Naive thymus-derived CD8-positive, alpha-beta T cell (primary cell): ENCODE measurements at regions not wholly inside any gene's neighbourhood (a gene's known extent, or its start where the extent isn't known, plus 50 kb on each side); places are given as distances from the start of the nearest gene placed in this dataset.
"Not testable (repeated sequence)": the region's sequence is repeated elsewhere in the genome, so short reads cannot be mapped to it uniquely, and the experiment has no call there.

ENCODE experiments used
- ATAC-seq, 2 donors: fragments of 150-1000 bp; cut with Tn5 transposase in 1 of 2; sonication (Bioruptor Pico), chemical (Tn5 transposase) in 1 of 2; 1 replicate in 1 of 2; 2 replicates in 1 of 2; pipeline ENCODE4 v1.10.0; 2021; ENCODE audit warnings: mild to moderate bottlenecking in 2 of 2, moderate library complexity in 2 of 2
- POLR2A ChIA-PET: fragments of 350-600 bp; sonication (Branson Sonifier 250); formaldehyde crosslinking; loops from one replicate; lab custom pipeline; 2021; ENCODE audit warnings: antibody characterized with exemption; lab: Charles Lee
- DNase-seq, 10 donors: peaks; one replicate each; pipeline versions ENCODE4 v3.0.0 to v3.0.0-alpha.2; 2020 to 2022
- H3K27ac Mint-ChIP-seq, 10 donors: one replicate each; pipeline ENCODE4 v1.8.0; 2020 to 2022; ENCODE audit warnings: mild to moderate bottlenecking in 10 of 10, mixed read lengths in 10 of 10, moderate library complexity in 4 of 10, inconsistent platforms in 1 of 10
- H3K27me3 Mint-ChIP-seq, 5 donors: one replicate each; pipeline ENCODE4 v1.8.0; 2021 to 2022; ENCODE audit warnings: mixed read lengths in 5 of 5
- H3K36me3 Mint-ChIP-seq, 3 donors: one replicate each; pipeline ENCODE4 v1.8.0; 2020 to 2022; ENCODE audit warnings: mixed read lengths in 3 of 3, mild to moderate bottlenecking in 2 of 3, inconsistent platforms in 1 of 3
- H3K4me1 Mint-ChIP-seq, 4 donors: one replicate each; pipeline ENCODE4 v1.8.0; 2021 to 2022; ENCODE audit warnings: mixed read lengths in 4 of 4
- H3K4me3 Mint-ChIP-seq, 10 donors: one replicate each; pipeline ENCODE4 v1.8.0; 2020 to 2022; ENCODE audit warnings: mild to moderate bottlenecking in 10 of 10, mixed read lengths in 10 of 10, moderate library complexity in 6 of 10, inconsistent platforms in 1 of 10
- H3K9me3 Mint-ChIP-seq, 9 donors: one replicate each; pipeline ENCODE4 v1.8.0; 2020 to 2022; ENCODE audit warnings: mixed read lengths in 9 of 9, mild to moderate bottlenecking in 3 of 9, inconsistent platforms in 1 of 9, moderate library complexity in 1 of 9

DNA sequence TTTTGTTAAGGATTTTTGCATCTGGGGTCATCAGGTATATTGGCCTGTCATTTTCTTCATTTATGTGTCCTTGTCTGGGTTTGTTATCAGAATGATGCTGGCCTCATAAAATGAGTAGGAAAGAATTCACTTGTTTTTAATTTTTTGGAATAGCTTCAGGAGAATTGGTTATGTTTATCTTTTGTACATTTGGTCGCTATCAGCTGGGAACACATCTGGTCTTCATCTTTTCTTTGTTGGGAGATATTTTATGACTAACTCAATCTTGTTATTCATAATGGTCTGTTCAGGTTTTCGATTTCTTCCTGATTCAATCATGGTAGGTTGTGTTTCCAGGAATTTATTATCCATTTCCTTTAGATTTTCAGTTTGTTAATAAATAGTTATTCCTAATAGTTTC is 207.5 kb upstream of the ASCC3 start:
- Mint-ChIP-seq H3K27ac (no peak overlapping the region), H3K27me3 (peaks cover 0 to 16% (median 0%) of the 10 kb centered on the region in 5 donors), H3K9me3 (peaks cover 10 to 36% (median 24%) of the 10 kb centered on the region in 9 donors), H3K4me3 (no peak overlapping the region), H3K36me3 (peaks cover 0 to 12% (median 3%) of the 10 kb centered on the region in 3 donors), H3K4me1 (no peaks in the 10 kb centered on the region)
- POLR2A ChIA-PET = no interaction called here
- DNase-seq (no peak), ATAC-seq (no peak)

DNA sequence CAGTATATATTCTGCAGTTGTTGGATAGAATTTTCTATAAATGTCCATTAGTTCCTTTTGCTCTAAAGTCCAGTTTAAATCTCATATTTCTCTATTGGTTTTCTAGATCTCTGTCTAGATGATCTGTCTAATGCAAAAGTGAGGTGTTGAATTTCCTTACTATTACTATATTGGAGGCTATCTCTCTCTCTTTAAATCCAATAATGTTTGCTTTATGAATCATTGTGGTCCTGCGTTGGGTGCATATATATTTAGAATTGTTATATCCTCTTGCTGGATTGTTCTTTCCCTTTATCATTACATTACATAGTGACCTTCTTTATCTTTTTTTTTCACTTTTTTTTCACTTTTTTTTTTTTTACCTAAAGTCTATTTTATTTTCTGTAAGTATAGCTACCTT is 208.5 kb upstream of the ASCC3 start:
- Mint-ChIP-seq H3K9me3 (peaks cover 10 to 37% (median 24%) of the 10 kb centered on the region in 9 donors), H3K27me3 (peaks cover 0 to 16% (median 0%) of the 10 kb centered on the region in 5 donors), H3K4me1 (no peaks in the 10 kb centered on the region), H3K36me3 (peaks cover 0 to 12% (median 3%) of the 10 kb centered on the region in 3 donors), H3K27ac (no peak overlapping the region), H3K4me3 (no peak overlapping the region)
- ATAC-seq (no peak), DNase-seq (no peak)
- POLR2A ChIA-PET = no interaction called here

DNA sequence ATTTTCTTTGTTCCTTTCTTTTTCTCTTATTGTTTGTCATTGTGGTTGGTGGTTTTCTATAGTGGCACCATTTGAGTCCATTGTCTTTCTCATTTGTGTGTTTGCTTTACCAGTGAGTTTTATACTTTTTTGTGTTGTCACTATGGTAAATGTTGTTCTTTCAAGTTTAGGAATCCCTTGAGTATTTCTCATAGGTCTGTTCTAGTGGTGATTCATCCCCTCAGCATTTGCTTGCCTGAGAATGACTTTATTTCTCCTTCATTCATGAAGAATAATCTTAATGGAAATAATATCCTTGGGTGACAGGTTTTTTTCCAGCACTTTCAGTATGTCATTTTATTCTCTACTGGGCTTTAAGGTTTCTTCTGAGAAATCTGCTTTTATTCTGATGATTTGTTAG is 209.2 kb upstream of the ASCC3 start:
- peaks cover 0 to 16% (median 0%) of the 10 kb centered on the region in 5 donors for H3K27me3 Mint-ChIP-seq
- DNase-seq = no peak
- H3K27ac Mint-ChIP-seq = no peak overlapping the region
- no peak for ATAC-seq
- H3K36me3 Mint-ChIP-seq = peaks cover 0 to 12% (median 3%) of the 10 kb centered on the region in 3 donors
- no peak overlapping the region for H3K4me3 Mint-ChIP-seq
- H3K4me1 Mint-ChIP-seq = no peaks in the 10 kb centered on the region
- POLR2A ChIA-PET = no interaction called here
- peaks cover 10 to 37% (median 24%) of the 10 kb centered on the region in 9 donors for H3K9me3 Mint-ChIP-seq

DNA sequence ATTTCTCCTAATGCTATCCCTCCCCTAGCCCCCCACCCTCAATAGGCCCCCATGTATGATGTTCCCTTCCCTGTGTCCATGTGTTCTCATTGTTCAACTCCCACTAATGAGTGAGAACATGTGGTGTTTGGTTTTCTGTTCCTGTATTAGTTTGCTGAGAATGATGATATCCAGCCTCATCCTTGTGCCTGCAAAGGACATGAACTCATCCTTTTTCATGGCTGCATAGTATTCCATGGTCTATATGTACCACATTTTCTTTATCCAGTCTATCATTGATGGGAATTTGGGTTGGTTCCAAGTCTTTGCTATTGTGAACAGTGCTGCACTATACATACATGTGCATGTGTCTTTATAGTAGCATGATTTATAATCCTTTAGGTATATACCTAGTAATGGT is 217.5 kb upstream of the ASCC3 start:
- DNase-seq, H3K27me3 Mint-ChIP-seq, ATAC-seq, H3K4me3 Mint-ChIP-seq, POLR2A ChIA-PET, H3K36me3 Mint-ChIP-seq, H3K27ac Mint-ChIP-seq, H3K4me1 Mint-ChIP-seq: not testable (repeated sequence)
- peaks cover 0 to 21% (median 10%) of the 10 kb centered on the region in 9 donors for H3K9me3 Mint-ChIP-seq

DNA sequence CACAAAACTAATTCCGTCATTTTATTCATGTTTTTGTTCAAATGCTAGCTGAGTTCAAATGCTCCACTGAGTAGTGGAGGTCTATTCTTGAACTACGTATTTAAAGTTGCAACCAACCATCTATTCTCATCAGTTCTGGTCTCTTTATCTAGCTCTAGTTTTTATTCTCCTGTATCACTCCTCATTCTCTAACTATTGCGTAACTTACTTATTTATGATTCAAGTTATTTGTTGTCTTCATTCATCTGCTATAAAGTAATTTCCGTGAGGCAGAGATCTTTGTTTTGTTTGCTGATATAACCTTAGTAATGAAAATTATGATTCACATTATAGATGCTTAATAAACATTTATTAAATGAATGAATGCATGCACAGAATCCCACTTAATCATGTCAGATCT is 221.6 kb upstream of the ASCC3 start:
- no peak for ATAC-seq
- H3K36me3 Mint-ChIP-seq = no peaks in the 10 kb centered on the region
- H3K4me1 Mint-ChIP-seq = no peaks in the 10 kb centered on the region
- H3K9me3 Mint-ChIP-seq = peaks cover 0 to 17% (median 10%) of the 10 kb centered on the region in 9 donors
- no peak for DNase-seq
- peaks cover 0 to 10% (median 0%) of the 10 kb centered on the region in 5 donors for H3K27me3 Mint-ChIP-seq
- POLR2A ChIA-PET = no interaction called here
- H3K27ac Mint-ChIP-seq = no peak overlapping the region
- no peak overlapping the region for H3K4me3 Mint-ChIP-seq

DNA sequence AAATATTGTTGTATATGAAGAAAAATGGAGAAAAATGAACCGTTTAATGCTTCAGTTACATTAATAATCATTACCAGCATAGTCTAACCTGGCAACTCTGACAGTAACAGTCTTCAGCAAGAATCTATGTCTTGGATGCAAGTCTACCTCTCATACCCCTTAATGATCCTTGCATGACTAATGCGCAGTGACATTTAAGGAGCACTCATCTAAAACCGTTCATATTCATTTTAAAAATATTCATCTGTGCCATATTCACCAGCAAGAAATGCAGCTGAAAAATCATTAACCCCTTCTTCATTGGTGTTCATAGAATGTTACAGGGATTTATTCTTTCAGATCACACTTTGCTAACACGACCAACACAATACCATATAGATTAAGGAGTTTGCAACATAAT is 227.2 kb upstream of the ASCC3 start:
- Mint-ChIP-seq H3K9me3 (no peaks in the 10 kb centered on the region), H3K4me1 (no peaks in the 10 kb centered on the region), H3K27ac (no peak overlapping the region), H3K27me3 (peaks cover 0 to 6% (median 0%) of the 10 kb centered on the region in 5 donors), H3K4me3 (no peak overlapping the region), H3K36me3 (no peaks in the 10 kb centered on the region)
- no peak for DNase-seq
- no peak for ATAC-seq
- POLR2A ChIA-PET = no interaction called here

DNA sequence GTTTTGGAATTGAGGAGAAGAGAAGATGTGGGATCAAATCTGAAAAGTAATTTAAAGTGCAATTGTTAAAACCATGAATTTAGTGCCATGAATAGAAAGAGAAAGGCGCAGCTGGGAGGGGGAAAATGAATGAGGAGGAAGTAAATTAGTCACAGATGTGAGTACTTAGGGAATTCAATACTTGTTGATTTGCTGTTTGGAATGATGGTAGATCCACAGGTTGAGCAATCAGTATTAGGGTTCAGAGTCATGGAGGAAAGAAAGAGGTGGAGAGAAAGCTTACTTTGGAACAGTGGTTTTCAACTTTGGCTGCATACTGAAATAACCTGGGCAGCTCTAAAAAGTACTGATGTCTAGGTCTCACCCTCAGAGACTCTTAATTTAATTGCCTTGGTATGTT is 229.7 kb upstream of the ASCC3 start:
- ATAC-seq = no peak
- no peak for DNase-seq

DNA sequence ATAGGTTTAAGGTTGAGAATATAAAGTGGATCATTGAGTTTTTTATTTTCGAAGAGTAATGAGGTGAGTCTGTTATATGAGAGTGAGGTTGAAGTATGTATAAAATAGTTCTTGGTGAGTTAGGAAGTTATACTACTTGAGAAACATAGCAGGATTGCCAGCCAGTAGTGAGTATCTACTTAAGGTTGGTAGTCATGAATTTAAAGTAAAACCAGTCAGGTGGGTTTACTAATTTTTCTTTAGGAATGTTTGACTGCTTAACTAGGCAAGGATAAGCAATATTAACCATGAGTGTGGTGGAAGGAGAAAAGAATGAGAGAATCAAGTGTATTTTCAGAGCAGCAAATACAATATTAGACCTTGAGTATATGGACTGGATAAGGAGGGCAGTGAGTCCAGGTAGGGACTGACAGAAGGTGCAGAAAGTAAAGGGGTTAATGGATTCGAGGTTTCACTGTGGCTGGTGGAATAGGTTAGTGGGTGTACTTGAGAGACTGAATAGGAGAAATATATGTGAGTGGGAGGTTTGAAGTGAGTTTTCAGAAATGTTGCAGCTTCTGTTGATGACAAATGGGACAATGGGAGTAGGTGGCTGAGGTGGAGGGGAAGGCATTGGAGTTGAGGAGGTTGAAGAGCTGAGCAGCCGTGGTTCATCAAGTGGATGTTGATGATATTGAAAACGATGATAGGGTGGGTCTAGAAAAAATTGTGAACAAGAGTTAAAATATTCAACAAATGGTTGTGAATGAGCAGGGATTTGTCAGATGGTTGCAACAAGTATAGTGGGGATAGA is 232.5 kb upstream of the ASCC3 start:
- DNase-seq (no peak), ATAC-seq (no peak)
- Mint-ChIP-seq H3K27ac (no peak overlapping the region), H3K36me3 (no peaks in the 10 kb centered on the region), H3K9me3 (no peaks in the 10 kb centered on the region), H3K4me1 (no peaks in the 10 kb centered on the region), H3K27me3 (peaks cover 0 to 2% (median 0%) of the 10 kb centered on the region in 5 donors), H3K4me3 (no peak overlapping the region)
- POLR2A ChIA-PET = no interaction called here

More for the DNA sequence above, 229.7 kb upstream of the ASCC3 start:
- Mint-ChIP-seq H3K4me3 (no peak overlapping the region), H3K9me3 (no peaks in the 10 kb centered on the region), H3K4me1 (no peaks in the 10 kb centered on the region), H3K27me3 (peaks cover 0 to 3% (median 0%) of the 10 kb centered on the region in 5 donors), H3K27ac (no peak overlapping the region), H3K36me3 (no peaks in the 10 kb centered on the region)
- POLR2A ChIA-PET = no interaction called here

DNA sequence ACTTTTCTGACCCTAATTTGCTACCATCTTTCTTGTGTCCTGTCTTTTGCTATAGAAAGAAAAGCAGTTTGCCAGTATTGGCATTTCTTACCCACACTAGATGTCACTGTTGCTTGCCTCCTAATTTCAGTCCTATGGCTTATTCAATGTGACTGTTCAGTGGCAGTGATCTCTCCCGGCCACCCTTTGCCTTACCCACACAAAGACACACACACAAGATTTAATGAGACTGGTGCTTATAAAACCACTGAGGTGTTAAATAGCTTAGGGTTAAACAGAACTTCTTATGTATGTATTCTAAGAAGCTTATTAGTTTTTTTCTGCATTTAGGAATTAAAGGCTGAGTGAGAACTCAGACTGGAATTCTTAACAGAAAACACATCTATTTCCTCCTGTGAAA is 233.6 kb upstream of the ASCC3 start:
- H3K27me3 Mint-ChIP-seq = no peaks in the 10 kb centered on the region
- H3K36me3 Mint-ChIP-seq = no peaks in the 10 kb centered on the region
- no peak overlapping the region for H3K4me3 Mint-ChIP-seq
- H3K9me3 Mint-ChIP-seq = no peaks in the 10 kb centered on the region
- POLR2A ChIA-PET = no interaction called here
- ATAC-seq (no peak), DNase-seq (no peak)
- H3K4me1 Mint-ChIP-seq = no peaks in the 10 kb centered on the region
- no peak overlapping the region for H3K27ac Mint-ChIP-seq

DNA sequence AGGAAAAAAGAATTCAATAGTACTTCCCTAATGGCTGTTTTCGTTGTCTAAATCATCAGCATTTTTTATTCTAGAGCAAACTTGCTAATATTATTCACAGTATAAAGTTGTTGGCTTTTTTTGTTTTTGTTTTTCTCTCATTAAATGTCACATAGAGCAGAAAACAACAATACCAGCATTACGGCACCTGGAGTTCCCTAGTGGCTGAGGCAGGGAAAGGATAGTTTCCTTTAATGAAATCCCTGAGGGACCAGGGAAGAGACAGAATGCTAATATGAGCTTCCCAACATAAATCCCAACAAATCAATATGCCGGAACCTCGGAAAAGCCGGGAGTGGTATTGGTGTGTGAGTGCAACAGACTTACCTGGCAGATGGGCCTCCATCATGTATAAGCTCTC is 235.2 kb upstream of the ASCC3 start:
- Mint-ChIP-seq H3K4me1 (no peaks in the 10 kb centered on the region), H3K27ac (no peak overlapping the region), H3K9me3 (no peaks in the 10 kb centered on the region), H3K27me3 (no peaks in the 10 kb centered on the region), H3K4me3 (no peak overlapping the region), H3K36me3 (no peaks in the 10 kb centered on the region)
- POLR2A ChIA-PET = no interaction called here
- ATAC-seq (no peak), DNase-seq (no peak)

DNA sequence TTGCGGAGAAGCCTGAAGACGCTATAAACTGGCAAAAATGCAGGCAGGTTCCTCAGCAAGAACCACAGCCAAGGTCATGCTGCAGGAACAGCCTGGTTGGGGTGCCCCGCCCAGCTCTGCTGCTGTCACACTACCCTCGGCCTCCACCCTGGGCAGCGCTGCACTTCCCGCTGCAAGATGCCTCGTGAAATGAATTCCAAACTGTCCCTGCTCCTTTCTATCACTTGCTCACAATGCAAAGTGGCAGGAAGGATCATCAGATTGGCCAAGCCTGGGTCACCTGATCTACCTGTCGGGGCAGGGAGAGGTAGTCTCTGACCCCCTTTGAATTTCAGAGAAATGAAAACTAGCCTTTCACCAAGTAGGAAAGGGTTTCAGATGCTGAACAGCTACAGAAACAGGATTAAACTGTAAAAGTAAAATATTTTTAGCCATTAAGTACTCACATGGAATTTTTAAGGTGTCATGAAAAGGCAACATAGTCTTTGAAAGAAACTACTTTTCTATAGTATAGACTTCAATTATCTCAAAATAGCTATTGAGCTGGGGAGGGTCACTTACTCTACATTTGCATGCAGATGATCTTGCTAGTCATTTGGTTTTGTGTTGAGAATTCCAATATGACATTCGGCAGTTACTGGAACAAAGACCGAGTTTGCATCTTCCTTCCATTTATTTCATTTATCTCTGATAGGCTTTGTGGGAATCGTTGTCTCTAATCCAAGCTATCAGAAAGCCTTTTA is 236.4 kb upstream of the ASCC3 start:
- H3K9me3 Mint-ChIP-seq = no peaks in the 10 kb centered on the region
- ATAC-seq = no peak
- no peak overlapping the region for H3K27ac Mint-ChIP-seq
- no peak for DNase-seq
- H3K4me1 Mint-ChIP-seq = no peaks in the 10 kb centered on the region
- no peaks in the 10 kb centered on the region for H3K36me3 Mint-ChIP-seq
- H3K27me3 Mint-ChIP-seq = no peaks in the 10 kb centered on the region
- H3K4me3 Mint-ChIP-seq = no peak overlapping the region
- POLR2A ChIA-PET = no interaction called here

DNA sequence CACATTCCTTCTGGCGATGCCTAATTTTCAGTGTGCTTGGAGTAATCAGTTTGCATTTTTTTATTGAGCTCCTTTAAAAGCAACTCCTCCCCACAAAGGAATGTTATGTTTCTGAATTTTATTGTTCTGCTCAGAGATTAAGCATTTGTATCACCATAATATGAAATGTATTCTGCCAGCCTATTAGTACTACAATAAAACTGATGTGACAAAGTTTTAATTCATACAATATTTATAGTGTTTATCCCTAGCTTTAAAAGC is 236.9 kb upstream of the ASCC3 start:
- no peak overlapping the region for H3K27ac Mint-ChIP-seq
- H3K36me3 Mint-ChIP-seq = no peaks in the 10 kb centered on the region
- ATAC-seq = no peak
- H3K9me3 Mint-ChIP-seq = no peaks in the 10 kb centered on the region
- H3K4me3 Mint-ChIP-seq = no peak overlapping the region
- no peak for DNase-seq
- POLR2A ChIA-PET = no interaction called here
- no peaks in the 10 kb centered on the region for H3K4me1 Mint-ChIP-seq
- no peaks in the 10 kb centered on the region for H3K27me3 Mint-ChIP-seq

DNA sequence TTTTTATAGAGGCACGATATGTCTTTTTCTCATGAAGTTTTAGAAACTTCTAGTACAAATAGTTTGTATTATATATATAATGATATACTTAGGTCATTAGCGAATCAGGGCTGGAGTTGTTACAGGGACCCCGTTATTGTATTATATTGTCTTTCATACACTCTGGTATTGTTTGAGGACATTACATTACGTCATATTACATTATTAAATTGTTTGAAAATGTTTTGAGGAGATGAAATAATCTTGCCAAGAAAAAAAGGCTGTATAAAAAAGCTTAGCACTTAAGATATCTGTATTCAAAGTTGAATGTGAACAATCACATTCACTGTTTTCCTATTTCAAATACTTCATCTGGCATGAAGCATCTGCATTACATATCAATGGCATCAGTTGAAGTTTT is 239.6 kb upstream of the ASCC3 start:
- no peaks in the 10 kb centered on the region for H3K4me1 Mint-ChIP-seq
- DNase-seq (no peak), ATAC-seq (no peak)
- no peaks in the 10 kb centered on the region for H3K27me3 Mint-ChIP-seq
- POLR2A ChIA-PET = no interaction called here
- no peak overlapping the region for H3K27ac Mint-ChIP-seq
- H3K4me3 Mint-ChIP-seq = no peak overlapping the region
- no peaks in the 10 kb centered on the region for H3K9me3 Mint-ChIP-seq
- no peaks in the 10 kb centered on the region for H3K36me3 Mint-ChIP-seq
